ENCODE measurements at regions not wholly inside any gene's neighbourhood (a gene's known extent, or its start where the extent isn't known, plus 50 kb on each side); places are given as distances from the start of the nearest gene placed in this dataset.

DNA sequence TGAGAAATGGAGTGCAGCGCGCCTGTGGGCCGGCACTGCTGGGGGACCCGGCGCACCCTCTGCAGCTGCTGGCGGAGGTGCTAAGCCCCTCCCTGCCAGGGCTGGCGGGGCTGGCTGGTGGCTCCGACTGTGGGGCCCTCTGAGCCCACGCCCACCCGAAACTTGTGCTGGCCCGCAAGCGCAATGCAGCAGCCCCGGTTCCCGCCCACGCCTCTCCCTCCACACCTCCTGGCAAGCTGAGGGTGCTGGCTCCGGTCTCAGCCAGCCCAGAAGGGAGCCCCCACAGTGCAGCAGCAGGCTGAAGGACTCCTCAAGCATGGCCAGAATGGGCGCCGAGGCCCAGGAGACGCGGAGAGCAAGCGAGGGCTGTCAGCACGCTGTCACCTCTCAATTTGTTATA is 1063.0 kb upstream of the AUTS2 start:
- Mint-ChIP-seq H3K4me3 (no peak overlapping the region), H3K27ac (ENCODE audit: low read depth) (no peak overlapping the region), H3K4me1 (no peaks in the 10 kb centered on the region), H3K27me3 (no peaks in the 10 kb centered on the region), H3K9me3 (peaks cover 8% of the 10 kb centered on the region), H3K36me3 (ENCODE audit: insufficient read depth) (no peaks in the 10 kb centered on the region)
- DNase-seq (ENCODE audit: low spot score in 2 of 2) = no peak
- no peak for ATAC-seq (replicated peaks; ENCODE audit: extremely low read depth, poor library complexity, severe bottlenecking)

DNA sequence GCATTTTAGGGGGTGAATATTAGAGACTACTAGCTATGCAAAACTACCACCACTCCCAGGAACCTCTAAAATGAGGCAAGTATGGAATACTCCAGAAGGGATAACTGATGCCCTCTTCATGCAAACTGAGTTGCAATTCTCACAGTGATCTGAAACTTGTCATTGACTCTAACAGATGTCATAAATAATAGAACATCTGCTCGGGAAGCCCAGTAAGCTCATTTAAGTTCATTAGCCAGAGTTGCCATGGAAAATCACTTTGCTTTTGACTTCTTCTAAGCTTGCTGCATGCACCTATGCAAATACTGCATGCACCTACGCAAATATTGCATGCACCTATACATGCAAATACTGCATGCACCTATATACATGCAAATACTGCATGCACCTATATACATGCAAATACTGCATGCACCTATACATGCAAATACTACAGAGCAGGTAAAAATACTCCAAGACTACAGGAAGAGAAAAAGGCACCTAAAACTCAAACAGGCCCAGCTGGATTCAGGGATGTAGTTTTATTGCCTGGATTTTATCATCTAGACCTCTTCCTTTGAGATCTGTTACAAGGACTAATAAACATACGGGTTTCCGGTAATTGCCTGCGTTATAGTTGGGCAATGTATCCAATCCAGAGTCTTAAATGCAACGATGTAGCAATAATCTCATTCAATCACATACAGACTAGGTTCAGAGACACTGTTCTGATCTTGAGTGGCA is 1061.1 kb upstream of the AUTS2 start:
- ATAC-seq (replicated peaks; ENCODE audit: extremely low read depth, poor library complexity, severe bottlenecking) (no peak), DNase-seq (ENCODE audit: low spot score in 2 of 2) (no peak)
- no peaks in the 10 kb centered on the region for H3K4me1 Mint-ChIP-seq
- no peaks in the 10 kb centered on the region for H3K36me3 Mint-ChIP-seq (ENCODE audit: insufficient read depth)
- H3K9me3 Mint-ChIP-seq = peaks cover 11% of the 10 kb centered on the region
- no peak overlapping the region for H3K4me3 Mint-ChIP-seq
- H3K27me3 Mint-ChIP-seq = no peaks in the 10 kb centered on the region
- no peak overlapping the region for H3K27ac Mint-ChIP-seq (ENCODE audit: low read depth)

DNA sequence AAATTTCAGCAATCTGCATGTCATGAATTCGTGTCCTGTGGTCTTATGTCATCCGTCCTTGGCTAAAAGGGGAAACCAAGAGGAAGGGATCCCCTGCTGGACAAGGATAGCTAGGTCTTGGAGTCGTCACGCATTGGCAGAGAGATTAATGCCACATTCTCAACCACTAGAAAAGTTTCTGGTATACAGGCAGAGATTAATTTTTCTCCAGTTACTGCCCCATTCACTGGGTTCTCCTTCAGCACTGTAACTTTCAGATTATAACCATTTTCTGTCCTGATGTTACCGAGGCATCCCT is 1060.6 kb upstream of the AUTS2 start:
- H3K36me3 Mint-ChIP-seq (ENCODE audit: insufficient read depth) = no peaks in the 10 kb centered on the region
- no peak overlapping the region for H3K27ac Mint-ChIP-seq (ENCODE audit: low read depth)
- no peaks in the 10 kb centered on the region for H3K27me3 Mint-ChIP-seq
- DNase-seq (ENCODE audit: low spot score in 2 of 2) (no peak), ATAC-seq (replicated peaks; ENCODE audit: extremely low read depth, poor library complexity, severe bottlenecking) (no peak)
- H3K4me1 Mint-ChIP-seq = no peaks in the 10 kb centered on the region
- peaks cover 11% of the 10 kb centered on the region for H3K9me3 Mint-ChIP-seq
- no peak overlapping the region for H3K4me3 Mint-ChIP-seq

DNA sequence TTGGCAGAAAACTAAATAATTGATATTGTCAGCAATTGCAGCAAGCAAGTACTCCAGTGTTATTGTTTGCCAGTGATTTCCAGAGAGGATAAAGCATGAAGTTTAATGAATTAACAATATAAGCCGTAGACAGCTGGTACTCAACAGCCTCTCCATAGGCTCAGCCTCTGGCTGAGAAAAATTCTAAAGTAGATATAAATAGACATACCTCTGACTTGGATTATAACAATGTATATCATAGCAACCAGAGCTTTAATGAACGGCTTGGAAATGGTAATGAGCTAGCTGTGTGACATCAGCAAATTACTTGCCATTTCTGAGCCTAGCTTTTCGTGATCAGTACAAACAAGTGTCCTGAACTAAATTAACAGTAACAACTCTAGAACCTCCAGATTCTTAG is 1055.4 kb upstream of the AUTS2 start:
- peaks cover 18% of the 10 kb centered on the region for H3K9me3 Mint-ChIP-seq
- DNase-seq (ENCODE audit: low spot score in 2 of 2) (no peak), ATAC-seq (replicated peaks; ENCODE audit: extremely low read depth, poor library complexity, severe bottlenecking) (no peak)
- no peak overlapping the region for H3K27ac Mint-ChIP-seq (ENCODE audit: low read depth)
- no peaks in the 10 kb centered on the region for H3K27me3 Mint-ChIP-seq
- H3K4me1 Mint-ChIP-seq = no peaks in the 10 kb centered on the region
- H3K36me3 Mint-ChIP-seq (ENCODE audit: insufficient read depth) = no peaks in the 10 kb centered on the region
- H3K4me3 Mint-ChIP-seq = no peak overlapping the region

- Mint-ChIP-seq H3K4me1 (no peaks in the 10 kb centered on the region), H3K27me3 (no peaks in the 10 kb centered on the region), H3K27ac (ENCODE audit: low read depth) (no peak overlapping the region), H3K9me3 (peaks cover 20% of the 10 kb centered on the region), H3K36me3 (ENCODE audit: insufficient read depth) (no peaks in the 10 kb centered on the region), H3K4me3 (no peak overlapping the region)
- DNase-seq (ENCODE audit: low spot score in 2 of 2) (no peak), ATAC-seq (replicated peaks; ENCODE audit: extremely low read depth, poor library complexity, severe bottlenecking) (no peak)
Observed at GRCh38 chr7:68544851-68545250, 1053.4 kb upstream of the AUTS2 start.

GRCh38 chr7:68547181-68547580 is 1051.1 kb upstream of the AUTS2 start:
- H3K4me3 Mint-ChIP-seq = no peak overlapping the region
- no peaks in the 10 kb centered on the region for H3K27me3 Mint-ChIP-seq
- no peaks in the 10 kb centered on the region for H3K36me3 Mint-ChIP-seq (ENCODE audit: insufficient read depth)
- H3K4me1 Mint-ChIP-seq = no peaks in the 10 kb centered on the region
- ATAC-seq (replicated peaks; ENCODE audit: extremely low read depth, poor library complexity, severe bottlenecking) = no peak
- no peak overlapping the region for H3K27ac Mint-ChIP-seq (ENCODE audit: low read depth)
- peaks cover 18% of the 10 kb centered on the region for H3K9me3 Mint-ChIP-seq
- DNase-seq (ENCODE audit: low spot score in 2 of 2) = no peak

DNA sequence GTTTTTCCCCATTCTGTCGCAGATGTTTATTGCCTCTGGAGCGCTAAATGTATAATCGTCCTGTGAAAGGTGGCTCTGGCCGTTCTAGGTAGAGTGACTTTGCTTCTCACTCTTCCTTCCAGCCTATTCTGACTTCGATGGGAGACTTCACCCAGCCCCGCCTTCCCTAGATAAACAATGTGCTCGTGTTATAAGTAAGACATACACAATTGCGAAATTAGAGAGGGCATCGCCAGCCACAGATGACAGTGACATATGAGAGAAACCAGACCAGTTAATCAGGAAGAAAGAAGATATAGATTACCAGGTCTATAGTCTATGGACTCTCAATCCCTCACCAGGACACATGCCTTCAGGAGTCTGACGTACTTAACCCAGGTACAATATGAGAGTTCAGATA is 1050.5 kb upstream of the AUTS2 start:
- Mint-ChIP-seq H3K27me3 (no peaks in the 10 kb centered on the region), H3K27ac (ENCODE audit: low read depth) (no peak overlapping the region), H3K4me1 (no peaks in the 10 kb centered on the region), H3K4me3 (no peak overlapping the region), H3K36me3 (ENCODE audit: insufficient read depth) (no peaks in the 10 kb centered on the region), H3K9me3 (peaks cover 18% of the 10 kb centered on the region)
- ATAC-seq (replicated peaks; ENCODE audit: extremely low read depth, poor library complexity, severe bottlenecking) = no peak
- no peak for DNase-seq (ENCODE audit: low spot score in 2 of 2)

DNA sequence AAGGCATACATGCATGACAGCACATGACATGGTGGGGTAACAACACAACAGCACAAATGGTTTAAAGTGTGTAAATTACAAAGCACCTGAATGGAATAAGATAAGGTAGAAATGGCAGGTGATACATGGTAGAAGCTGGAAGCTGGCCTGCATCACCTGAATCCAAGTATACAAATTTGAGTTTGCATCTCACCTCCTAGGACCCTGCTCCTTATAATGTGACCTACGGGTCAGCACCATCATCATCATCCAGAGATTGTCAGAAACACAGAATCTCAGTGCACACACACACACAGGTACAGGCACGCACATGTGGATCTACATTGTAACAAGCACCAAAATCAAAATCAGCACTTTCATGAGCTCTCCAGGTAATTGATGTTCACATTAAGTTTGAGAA is 1048.2 kb upstream of the AUTS2 start:
- H3K36me3 Mint-ChIP-seq (ENCODE audit: insufficient read depth) = no peaks in the 10 kb centered on the region
- ATAC-seq (replicated peaks; ENCODE audit: extremely low read depth, poor library complexity, severe bottlenecking) (no peak), DNase-seq (ENCODE audit: low spot score in 2 of 2) (no peak)
- no peak overlapping the region for H3K27ac Mint-ChIP-seq (ENCODE audit: low read depth)
- no peak overlapping the region for H3K4me3 Mint-ChIP-seq
- H3K27me3 Mint-ChIP-seq = no peaks in the 10 kb centered on the region
- H3K4me1 Mint-ChIP-seq = no peaks in the 10 kb centered on the region
- peaks cover 18% of the 10 kb centered on the region for H3K9me3 Mint-ChIP-seq

GRCh38 chr7:68550635-68551034 is 1047.6 kb upstream of the AUTS2 start:
- no peaks in the 10 kb centered on the region for H3K4me1 Mint-ChIP-seq
- H3K4me3 Mint-ChIP-seq = no peak overlapping the region
- peaks cover 16% of the 10 kb centered on the region for H3K9me3 Mint-ChIP-seq
- H3K27ac Mint-ChIP-seq (ENCODE audit: low read depth) = no peak overlapping the region
- H3K27me3 Mint-ChIP-seq = no peaks in the 10 kb centered on the region
- no peaks in the 10 kb centered on the region for H3K36me3 Mint-ChIP-seq (ENCODE audit: insufficient read depth)
- DNase-seq (ENCODE audit: low spot score in 2 of 2) (no peak), ATAC-seq (replicated peaks; ENCODE audit: extremely low read depth, poor library complexity, severe bottlenecking) (no peak)

GRCh38 chr7:68556537-68556936 is 1041.7 kb upstream of the AUTS2 start:
- H3K36me3 Mint-ChIP-seq (ENCODE audit: insufficient read depth) = no peaks in the 10 kb centered on the region
- peaks cover 17% of the 10 kb centered on the region for H3K9me3 Mint-ChIP-seq
- no peak overlapping the region for H3K4me3 Mint-ChIP-seq
- H3K27me3 Mint-ChIP-seq = no peaks in the 10 kb centered on the region
- DNase-seq (ENCODE audit: low spot score in 2 of 2) = no peak
- no peak overlapping the region for H3K27ac Mint-ChIP-seq (ENCODE audit: low read depth)
- no peak for ATAC-seq (replicated peaks; ENCODE audit: extremely low read depth, poor library complexity, severe bottlenecking)
- no peaks in the 10 kb centered on the region for H3K4me1 Mint-ChIP-seq

GRCh38 chr7:68559518-68559917 is 1038.8 kb upstream of the AUTS2 start:
- Mint-ChIP-seq H3K27ac (ENCODE audit: low read depth) (no peak overlapping the region), H3K9me3 (peaks cover 17% of the 10 kb centered on the region), H3K4me3 (no peak overlapping the region), H3K27me3 (no peaks in the 10 kb centered on the region), H3K36me3 (ENCODE audit: insufficient read depth) (no peaks in the 10 kb centered on the region), H3K4me1 (no peaks in the 10 kb centered on the region)
- DNase-seq (ENCODE audit: low spot score in 2 of 2) (no peak), ATAC-seq (replicated peaks; ENCODE audit: extremely low read depth, poor library complexity, severe bottlenecking) (no peak)

- H3K9me3 Mint-ChIP-seq = peaks cover 11% of the 10 kb centered on the region
- no peaks in the 10 kb centered on the region for H3K4me1 Mint-ChIP-seq
- ATAC-seq (replicated peaks; ENCODE audit: extremely low read depth, poor library complexity, severe bottlenecking) (no peak), DNase-seq (ENCODE audit: low spot score in 2 of 2) (no peak)
- no peak overlapping the region for H3K27ac Mint-ChIP-seq (ENCODE audit: low read depth)
- no peak overlapping the region for H3K4me3 Mint-ChIP-seq
- no peaks in the 10 kb centered on the region for H3K36me3 Mint-ChIP-seq (ENCODE audit: insufficient read depth)
- no peaks in the 10 kb centered on the region for H3K27me3 Mint-ChIP-seq
Observed at GRCh38 chr7:68562323-68562899, 1035.9 kb upstream of the AUTS2 start.

GRCh38 chr7:68564306-68565135 is 1033.8 kb upstream of the AUTS2 start:
- DNase-seq (ENCODE audit: low spot score in 2 of 2) (no peak), ATAC-seq (replicated peaks; ENCODE audit: extremely low read depth, poor library complexity, severe bottlenecking) (no peak)
- H3K4me3 Mint-ChIP-seq = no peak overlapping the region
- H3K9me3 Mint-ChIP-seq = peaks cover 3% of the 10 kb centered on the region
- no peaks in the 10 kb centered on the region for H3K36me3 Mint-ChIP-seq (ENCODE audit: insufficient read depth)
- no peaks in the 10 kb centered on the region for H3K27me3 Mint-ChIP-seq
- H3K4me1 Mint-ChIP-seq = no peaks in the 10 kb centered on the region
- no peak overlapping the region for H3K27ac Mint-ChIP-seq (ENCODE audit: low read depth)

Data from central memory CD8-positive, alpha-beta T cell (primary cell).